K562 (cell line): ENCODE measurements at regions not wholly inside any gene's neighbourhood (a gene's known extent, or its start where the extent isn't known, plus 50 kb on each side); places are given as distances from the start of the nearest gene placed in this dataset.

Experiments
- ATF1 ChIP-seq, 2 experiments: fragments of 450-650 bp in 1 of 2; IDR thresholded peaks; 2 replicates each; pipeline ENCODE4 v1.6.1; 2016; ENCODE audit warnings: missing compliant biosample characterization in 1 of 2, missing genetic modification characterization in 1 of 2
- BRD4 ChIP-seq: fragments of 200-600 bp; sonication (generic); IDR thresholded peaks from 2 replicates; pipeline ENCODE4 v1.6.1; 2017; ENCODE audit warnings: inconsistent platforms
- HNRNPL ChIP-seq: fragments of 200-400 bp; formaldehyde crosslinking; IDR thresholded peaks from 2 replicates; pipeline ENCODE4 v1.6.1; 2017; ENCODE audit warnings: low read depth, mild to moderate bottlenecking, low read length
- POLR2A ChIP-seq: fragments of 450-650 bp; conservative IDR thresholded peaks from 2 replicates; pipeline ENCODE4 v1.6.1; 2016
- TCF7 ChIP-seq: sonication (generic); IDR thresholded peaks from 2 replicates; pipeline ENCODE4 v1.6.1; 2016; ENCODE audit warnings: antibody characterized with exemption, borderline replicate concordance
- ZFP30 ChIP-seq: fragments of 250-450 bp; sonication (Bioruptor Pico); IDR thresholded peaks from 2 replicates; pipeline ENCODE4 v1.8.0; 2022; ENCODE audit warnings: moderate library complexity, mild to moderate bottlenecking, inconsistent platforms, borderline replicate concordance
- ZZZ3 ChIP-seq: fragments of 450-650 bp; IDR thresholded peaks from 2 replicates; pipeline ENCODE4 v1.6.1; 2016; ENCODE audit warnings: antibody characterized with exemption, mild to moderate bottlenecking, moderate library complexity
- TF ChIP-seq, protein P1 (sequence below): fragments of 450-650 bp; IDR thresholded peaks from 2 replicates; pipeline ENCODE4 v1.6.1; 2016; ENCODE audit warnings: low read depth

DNA sequence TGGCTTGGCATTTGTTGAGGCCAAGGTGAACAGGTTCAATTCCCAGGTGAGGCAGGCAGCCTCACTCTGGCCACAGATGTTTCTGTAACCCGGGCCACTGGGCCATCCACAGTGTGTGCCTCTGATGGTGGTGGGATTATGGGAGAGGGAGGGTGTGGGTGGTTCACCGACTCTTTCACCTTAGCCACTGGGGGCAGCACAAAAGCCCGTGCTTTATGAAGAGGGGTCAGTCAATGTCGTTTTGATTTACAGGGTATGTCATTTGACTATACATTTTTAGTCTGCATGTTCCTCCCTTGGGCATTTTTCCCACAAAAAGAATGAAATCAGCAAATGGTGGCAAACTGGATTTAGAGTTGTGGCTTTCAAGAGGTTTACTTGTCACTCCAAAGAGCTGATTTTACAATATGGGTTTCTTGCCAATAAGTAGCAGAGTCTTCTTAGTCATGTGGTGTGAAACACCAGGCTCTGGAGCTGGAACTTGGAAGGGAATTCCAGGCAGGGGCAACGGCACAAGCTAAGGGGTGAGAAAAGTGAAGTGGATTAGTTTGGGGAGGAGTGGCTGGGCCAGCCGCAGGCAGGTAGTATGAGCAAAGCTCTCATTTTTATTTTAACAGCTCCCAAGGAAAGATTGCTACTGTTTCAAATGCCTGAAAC lies 217.8 kb upstream of the ZBED5 start:
- TF ChIP-seq, protein P1, sequence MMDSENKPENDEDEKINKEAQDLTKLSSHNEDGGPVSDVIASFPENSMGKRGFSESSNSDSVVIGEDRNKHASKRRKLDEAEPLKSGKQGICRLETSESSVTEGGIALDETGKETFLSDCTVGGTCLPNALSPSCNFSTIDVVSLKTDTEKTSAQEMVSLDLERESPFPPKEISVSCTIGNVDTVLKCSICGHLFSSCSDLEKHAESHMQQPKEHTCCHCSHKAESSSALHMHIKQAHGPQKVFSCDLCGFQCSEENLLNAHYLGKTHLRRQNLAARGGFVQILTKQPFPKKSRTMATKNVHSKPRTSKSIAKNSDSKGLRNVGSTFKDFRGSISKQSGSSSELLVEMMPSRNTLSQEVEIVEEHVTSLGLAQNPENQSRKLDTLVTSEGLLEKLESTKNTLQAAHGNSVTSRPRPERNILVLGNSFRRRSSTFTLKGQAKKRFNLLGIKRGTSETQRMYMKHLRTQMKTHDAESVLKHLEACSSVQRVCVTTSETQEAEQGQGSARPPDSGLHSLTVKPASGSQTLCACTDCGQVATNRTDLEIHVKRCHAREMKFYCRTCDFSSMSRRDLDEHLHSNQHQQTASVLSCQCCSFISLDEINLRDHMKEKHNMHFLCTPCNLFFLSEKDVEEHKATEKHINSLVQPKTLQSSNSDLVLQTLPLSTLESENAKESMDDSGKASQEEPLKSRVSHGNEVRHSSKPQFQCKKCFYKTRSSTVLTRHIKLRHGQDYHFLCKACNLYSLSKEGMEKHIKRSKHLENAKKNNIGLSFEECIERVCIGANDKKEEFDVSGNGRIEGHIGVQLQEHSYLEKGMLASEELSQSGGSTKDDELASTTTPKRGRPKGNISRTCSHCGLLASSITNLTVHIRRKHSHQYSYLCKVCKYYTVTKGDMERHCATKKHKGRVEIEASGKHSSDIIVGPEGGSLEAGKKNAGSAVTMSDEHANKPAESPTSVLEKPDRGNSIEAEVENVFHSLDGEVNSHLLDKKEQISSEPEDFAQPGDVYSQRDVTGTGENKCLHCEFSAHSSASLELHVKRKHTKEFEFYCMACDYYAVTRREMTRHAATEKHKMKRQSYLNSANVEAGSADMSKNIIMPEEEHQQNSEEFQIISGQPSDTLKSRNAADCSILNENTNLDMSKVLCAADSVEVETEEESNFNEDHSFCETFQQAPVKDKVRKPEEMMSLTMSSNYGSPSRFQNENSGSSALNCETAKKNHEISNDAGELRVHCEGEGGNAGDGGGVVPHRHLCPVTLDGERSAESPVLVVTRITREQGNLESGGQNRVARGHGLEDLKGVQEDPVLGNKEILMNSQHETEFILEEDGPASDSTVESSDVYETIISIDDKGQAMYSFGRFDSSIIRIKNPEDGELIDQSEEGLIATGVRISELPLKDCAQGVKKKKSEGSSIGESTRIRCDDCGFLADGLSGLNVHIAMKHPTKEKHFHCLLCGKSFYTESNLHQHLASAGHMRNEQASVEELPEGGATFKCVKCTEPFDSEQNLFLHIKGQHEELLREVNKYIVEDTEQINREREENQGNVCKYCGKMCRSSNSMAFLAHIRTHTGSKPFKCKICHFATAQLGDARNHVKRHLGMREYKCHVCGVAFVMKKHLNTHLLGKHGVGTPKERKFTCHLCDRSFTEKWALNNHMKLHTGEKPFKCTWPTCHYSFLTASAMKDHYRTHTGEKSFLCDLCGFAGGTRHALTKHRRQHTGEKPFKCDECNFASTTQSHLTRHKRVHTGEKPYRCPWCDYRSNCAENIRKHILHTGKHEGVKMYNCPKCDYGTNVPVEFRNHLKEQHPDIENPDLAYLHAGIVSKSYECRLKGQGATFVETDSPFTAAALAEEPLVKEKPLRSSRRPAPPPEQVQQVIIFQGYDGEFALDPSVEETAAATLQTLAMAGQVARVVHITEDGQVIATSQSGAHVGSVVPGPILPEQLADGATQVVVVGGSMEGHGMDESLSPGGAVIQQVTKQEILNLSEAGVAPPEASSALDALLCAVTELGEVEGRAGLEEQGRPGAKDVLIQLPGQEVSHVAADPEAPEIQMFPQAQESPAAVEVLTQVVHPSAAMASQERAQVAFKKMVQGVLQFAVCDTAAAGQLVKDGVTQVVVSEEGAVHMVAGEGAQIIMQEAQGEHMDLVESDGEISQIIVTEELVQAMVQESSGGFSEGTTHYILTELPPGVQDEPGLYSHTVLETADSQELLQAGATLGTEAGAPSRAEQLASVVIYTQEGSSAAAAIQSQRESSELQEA, result no peak
- TF ChIP-seq POLR2A (no peak), ZZZ3 (no peak), TCF7 (no peak), HNRNPL (no peak), ATF1 (CRISPR knock-in tag; IDR thresholded peaks at IDR 0.05) (no peak), ATF1 (tag; IDR thresholded peaks at IDR 0.05) (no peak), BRD4 (no peak), ZFP30 (no peak)
